HL-60/S4 treated with phorbol 12-myristate 13-acetate at 8.2 ng/mL for 4 days and 3 days (cell line): ENCODE measurements at regions not wholly inside any gene's neighbourhood (a gene's known extent, or its start where the extent isn't known, plus 50 kb on each side); places are given as distances from the start of the nearest gene placed in this dataset.

Experiments
- in situ Hi-C: fragments of 300-500 bp; cut with MboI; formaldehyde crosslinking; loops from 2 replicates; pipeline ENCODE4 v1.15.0; 2022; ENCODE audit warnings: low sequenced_read_pairs

DNA sequence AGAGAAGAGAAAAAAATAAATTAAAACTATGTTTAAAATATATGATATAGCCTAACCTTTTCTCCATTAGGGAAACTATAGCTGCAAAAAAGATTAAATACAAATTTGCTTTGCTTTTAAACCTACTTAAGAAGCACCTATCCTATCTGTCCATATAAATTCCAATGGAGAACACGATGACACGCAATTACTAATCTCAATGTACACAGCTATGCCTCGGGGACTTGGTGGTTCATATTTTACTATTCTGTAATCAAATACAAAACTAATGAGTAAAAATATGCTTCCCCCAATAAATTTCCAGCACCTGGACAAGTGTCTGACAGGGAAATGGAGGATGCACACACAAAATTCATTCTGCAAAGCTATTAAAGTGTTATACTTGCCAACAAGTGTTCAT lies 386.4 kb downstream of the LMO4 start:
- in situ Hi-C loops: no loop called here

DNA sequence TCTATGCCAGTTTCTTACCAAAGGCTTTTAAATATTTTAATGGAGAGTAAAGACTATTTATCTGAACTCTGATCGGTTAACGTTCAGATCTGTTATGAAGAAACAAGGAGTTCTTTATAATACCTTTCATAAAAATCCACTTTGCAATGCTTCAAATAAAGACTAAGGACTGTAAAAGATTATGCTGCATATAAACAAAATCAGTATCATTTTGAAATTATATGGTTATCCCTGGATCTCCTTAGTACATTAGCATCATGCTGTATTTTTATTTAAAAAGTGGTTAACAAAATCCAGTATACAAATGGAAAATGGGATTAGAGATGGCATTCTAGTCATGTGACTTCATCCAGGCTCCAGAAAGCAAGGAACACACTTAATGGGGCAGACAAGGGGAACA lies 386.8 kb downstream of the LMO4 start:
- in situ Hi-C loops: no loop called here

DNA sequence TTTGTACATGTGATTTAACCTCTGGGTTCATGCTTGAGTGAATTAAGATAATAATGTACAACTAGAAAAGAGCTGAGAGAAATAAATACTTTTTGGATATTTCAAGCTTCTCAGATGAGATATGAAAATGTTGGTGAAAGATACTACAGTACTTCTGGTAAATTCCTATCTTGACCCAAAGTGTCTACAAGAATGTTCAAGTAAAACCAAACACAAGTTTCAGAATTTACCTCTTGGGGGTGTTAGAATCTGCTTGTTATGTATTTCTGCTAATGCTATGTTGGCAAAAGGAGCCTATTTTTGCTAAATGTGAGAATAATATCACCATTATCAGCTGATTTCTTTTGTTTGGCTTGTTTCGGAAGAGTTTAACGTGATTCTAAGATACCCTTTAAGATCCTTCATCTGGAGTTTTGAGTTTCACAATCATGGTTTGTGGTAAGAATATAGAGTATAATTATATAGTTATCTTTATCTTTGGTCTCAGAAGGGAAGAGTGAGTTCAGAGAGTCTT lies 388.5 kb downstream of the LMO4 start:
- in situ Hi-C loops: no loop called here

DNA sequence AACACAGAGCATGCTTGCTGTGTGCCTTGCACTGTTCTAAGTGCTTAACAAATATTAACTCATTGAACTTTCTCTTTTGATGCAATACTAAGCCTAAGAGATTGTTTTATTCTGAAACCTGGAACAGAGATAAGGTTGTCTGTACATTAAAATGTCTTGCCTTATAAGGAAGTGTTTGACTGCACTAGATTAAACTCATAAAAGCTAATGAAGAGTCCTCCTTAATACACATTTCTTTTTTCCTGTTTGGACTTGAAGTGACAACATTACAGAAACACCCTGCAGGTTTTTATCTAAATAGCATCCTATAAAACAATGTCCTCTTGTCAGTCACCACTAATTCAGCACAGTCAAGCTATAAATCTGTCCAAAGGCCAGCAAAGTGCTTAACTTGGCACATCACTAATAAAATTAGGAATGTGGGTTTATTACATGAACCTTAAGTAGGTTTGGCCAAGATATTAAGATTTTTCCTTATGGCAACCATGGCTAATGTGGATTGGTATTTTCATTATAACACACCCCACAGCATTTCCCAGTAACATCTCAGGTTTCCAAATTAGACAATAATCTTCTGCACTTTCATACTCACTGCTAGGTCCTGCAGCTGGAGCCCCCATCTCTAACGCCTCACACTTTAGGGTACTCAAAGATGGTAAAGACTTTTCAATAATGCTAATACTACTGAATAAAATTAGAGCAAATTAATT lies 389.7 kb downstream of the LMO4 start:
- in situ Hi-C loops: no loop called here

DNA sequence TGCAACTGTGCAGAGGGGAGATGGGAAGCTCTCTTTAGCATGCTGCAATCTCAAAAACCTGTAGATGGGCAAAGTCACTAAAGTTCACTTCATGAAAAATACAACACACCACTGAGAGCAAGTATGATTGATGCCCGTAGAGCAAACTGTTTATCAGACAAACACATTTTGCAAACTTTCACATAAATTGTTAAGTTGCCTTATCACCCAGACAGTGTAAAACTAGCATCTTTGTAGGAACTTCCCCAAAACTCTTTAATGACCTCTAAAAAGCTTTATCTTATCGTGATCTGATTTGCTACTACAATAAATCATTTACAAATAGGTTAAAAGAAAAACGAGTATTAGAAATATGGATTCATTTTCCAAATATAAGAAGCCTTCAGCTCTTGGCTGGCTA lies 391.0 kb downstream of the LMO4 start:
- in situ Hi-C loops: no loop called here

DNA sequence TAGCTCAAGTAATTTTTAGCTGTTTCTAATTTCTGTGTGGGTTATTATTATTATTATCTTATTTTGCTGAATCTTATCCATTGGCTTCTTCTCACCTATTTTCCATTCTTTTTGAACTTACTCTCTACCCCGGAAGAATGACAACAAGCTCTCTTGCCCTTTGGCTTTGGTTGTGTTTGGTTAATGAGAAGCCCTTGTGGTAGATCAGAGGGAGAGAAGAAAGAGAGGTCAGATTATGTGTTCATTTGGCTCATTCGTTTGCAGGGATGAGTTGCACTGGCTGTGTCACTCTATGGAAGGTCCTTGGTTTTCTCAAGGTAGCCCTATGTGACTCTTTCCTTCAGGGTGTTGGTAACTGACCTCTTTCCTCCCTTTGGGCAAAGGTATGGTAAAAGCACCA lies 391.9 kb downstream of the LMO4 start:
- in situ Hi-C loops: no loop called here

DNA sequence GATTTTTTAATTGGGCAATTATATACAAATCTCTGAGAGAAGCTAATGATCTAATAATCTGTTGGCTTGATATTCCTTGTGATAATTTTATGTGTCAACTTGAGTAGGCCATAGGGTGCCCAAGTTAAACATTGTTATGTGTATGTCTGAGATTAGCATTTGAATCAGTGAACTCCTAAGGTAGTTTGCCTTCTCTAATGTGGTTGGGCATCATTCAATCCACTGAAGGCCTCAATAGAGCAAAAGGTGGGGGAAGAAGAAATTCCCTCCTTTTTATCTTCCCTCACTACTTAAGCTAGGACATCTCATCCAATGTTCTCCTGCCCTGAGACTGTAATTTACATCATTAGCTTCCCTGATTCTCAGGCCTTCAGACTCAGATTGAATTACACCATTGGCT lies 394.5 kb downstream of the LMO4 start:
- in situ Hi-C loops: no loop called here

DNA sequence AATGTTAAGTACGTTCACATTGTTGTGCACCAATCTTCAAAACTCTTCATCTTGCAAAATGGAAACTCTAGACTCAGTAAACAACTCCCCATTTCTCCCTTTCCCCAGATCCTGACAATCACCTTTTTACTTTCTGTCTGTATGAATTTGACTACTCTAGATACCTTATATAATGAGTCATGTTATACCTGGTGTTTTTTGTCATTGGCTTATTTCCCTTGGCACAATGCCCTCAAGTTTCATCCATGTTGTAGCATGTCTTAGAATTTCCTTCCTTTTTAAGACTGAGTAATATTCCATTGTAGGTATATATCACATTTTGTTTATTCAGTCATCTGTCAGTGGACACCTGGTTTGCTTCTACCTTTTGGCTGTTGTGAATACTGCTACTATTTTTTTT lies 399.5 kb downstream of the LMO4 start:
- in situ Hi-C loops: no loop called here

DNA sequence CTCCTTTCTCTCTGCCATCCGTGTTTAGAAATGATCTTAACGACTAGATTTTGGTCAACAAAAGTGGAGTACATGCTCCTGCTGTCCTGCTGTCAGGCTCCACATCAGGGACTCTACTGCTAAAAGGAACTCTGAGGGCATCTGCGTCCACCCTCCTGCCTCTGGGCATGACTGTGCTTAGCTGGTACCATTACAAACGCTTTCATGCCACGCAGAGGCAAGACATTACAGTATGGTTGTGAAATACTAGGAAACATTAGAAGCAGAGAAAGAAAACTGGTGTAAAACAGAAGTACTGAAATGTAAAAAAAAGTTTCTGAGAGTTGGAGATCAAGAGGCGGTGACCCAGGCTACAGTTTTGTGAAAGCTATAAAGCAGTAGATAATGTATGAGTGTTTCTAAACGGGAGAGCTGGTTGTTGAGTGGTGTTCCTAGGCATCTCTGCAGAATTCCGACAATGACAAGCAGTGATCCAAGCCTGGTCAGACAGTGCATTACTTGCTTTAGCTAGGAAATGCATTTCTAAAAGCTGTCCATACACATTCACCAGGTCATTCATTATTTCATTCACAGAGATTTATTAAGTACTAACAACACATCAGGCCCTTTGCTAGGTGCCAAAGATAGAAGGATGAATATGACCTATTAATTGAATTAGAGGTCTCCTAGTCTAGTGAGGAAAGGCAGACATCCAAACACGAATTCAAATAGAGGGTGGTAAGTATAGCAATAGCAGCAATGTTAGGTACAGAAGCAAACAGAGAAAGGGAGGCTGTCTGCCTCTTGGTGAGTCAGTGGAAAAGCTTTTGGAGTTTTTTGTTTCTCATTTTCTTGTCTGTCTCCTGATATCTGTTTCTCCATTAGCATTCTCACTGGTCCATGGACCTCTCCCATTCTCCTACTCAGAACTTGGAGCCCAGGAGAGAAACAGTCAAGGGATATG lies 401.9 kb downstream of the LMO4 start:
- in situ Hi-C loops: no loop called here

DNA sequence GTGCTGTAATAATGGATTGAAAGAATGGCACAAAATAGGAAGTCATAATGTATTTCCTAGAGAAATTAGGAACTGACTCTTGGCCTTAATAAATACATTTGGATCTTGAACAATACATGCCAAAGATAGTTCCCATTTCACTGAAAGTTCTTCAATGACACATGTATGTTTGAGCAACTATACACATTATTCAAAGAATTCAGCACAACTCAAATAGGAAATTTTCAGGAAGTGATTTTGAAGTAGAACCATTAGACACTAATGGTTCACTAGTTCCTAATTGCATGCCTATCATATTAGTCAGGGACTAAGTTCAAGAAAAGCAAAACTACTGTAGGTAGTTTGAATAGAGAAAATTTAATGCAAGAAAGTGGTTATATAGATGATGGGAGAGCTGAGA lies 404.7 kb downstream of the LMO4 start:
- in situ Hi-C loops: no loop called here

DNA sequence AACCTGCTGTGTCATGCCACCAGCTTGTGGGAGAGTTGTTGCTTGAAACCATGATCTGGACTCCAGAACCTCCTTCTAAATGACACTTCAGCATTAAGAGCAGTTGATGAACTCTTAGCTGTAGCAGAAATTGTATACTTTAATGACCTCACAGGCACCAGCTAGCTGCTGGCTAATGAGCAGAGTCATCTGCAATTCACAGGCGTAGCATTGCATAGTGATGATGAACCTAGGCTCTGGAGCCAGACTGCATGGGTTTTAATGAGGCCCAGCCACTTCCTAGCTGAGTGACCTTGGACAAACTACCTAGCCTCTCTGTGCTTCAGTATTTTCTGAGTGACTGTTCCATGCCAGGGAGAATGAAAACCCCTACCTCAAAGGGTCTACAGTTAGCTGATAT lies 407.1 kb downstream of the LMO4 start:
- in situ Hi-C loops: no loop called here

DNA sequence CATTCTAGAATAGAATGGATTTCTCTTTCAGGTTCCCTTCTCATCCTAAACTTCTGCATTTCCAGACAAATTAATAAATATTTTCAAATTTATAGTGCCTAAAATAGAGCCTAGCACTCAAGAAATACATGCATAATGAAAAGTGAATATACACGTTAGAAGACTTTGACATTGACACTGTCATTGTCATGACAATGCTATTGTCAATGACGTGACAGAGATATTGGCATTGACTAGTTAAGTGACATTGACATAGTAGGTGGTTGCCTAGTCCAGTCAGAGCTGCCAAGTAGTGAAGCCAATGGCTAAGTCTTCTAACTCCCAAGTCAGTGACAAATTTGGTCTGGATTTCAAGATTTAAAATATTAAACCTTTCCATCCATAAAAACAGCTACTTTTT lies 410.5 kb downstream of the LMO4 start:
- in situ Hi-C loops: no loop called here

DNA sequence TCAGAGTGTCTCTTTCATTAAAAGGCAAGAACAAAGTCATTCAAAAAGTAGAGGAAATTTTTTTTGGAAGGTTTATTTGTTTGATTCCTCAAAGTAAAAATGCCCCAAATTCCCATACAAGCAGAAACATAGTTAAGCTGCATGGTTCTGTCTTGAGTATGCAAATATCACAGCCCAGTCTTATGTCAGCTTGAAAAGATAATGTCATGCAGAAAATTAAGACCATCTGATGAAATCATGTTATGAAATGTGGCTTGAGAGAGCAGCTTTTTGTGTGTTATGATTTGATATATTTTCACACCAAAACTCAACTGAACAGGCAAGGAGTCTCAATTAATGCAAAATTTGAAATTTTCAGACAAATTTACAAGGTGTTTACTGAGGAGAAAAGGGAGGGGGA lies 411.0 kb downstream of the LMO4 start:
- in situ Hi-C loops: no loop called here

DNA sequence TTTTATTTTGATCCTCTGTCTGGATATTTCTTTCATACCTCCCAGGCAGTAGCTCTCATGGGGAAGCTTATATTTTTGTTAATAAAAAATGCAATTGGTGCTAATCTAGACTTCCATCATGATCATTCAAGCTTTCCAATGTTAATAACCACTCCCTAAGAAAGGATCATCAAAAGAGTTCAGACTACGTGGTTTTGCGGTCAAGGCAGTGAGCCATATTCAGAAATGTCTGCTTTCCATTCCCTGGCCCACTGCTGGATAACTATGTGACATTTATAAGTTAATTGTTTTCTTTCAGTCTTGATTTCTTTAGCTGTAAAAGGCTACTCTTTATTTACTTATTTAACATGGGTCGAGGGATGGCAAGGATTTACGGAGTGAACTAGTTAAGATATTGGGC lies 414.6 kb downstream of the LMO4 start:
- in situ Hi-C loops: no loop called here

DNA sequence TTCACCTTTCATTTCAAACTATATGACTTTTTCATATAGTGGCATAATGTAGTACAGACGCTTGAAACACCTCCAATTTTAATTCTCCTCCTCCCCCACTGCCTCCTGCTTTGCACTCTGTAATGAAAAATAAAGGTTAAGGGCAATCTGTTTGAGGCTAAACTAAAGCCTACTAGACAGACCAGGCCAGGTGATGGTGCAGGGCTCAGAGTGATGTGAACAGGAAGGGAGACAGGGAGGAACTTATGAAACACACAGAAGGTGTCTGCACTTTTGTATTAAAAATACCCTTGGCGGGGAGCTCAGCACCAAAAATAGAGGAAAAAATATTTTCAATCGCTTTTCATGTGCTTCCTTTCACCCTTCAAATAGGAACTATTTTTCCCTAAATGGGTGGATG lies 415.4 kb downstream of the LMO4 start:
- in situ Hi-C loops: no loop called here

DNA sequence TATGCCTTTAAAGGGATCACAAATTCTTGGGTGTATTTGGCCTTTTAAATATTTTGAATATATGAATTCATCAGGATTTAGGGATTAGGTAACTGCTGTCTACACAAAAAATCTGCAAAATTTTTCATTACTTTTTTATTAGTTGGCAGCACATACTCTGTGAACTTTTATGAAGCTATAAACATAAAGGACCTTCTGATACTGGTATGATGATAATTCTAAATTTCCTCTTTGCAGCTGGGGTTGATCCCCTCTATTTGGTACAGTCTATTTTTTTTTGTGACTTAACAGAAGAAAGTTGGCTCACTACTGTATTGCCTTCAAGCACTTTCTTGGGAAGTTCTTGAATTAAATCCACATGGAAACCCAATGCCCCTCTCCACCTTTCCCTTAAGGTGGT lies 416.1 kb downstream of the LMO4 start:
- in situ Hi-C loops: no loop called here

DNA sequence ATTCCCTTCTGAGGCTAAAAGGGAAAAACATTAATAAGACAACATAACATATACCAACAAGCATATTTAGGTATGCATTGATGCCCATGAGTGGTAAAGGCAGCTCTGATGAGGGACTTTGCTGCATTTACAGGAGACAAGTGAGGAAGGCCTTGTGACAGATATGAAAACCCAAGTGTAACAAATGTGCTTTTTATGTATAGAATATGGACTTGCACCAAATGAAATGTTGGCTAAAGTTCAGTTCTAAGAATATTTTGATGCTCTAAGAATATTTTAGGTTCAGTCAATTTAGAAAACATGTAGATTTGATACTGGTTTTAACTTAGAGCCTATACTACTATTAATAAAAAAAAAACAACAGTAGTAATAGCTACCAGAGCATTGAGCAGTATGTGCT lies 424.7 kb downstream of the LMO4 start:
- in situ Hi-C loops: no loop called here

DNA sequence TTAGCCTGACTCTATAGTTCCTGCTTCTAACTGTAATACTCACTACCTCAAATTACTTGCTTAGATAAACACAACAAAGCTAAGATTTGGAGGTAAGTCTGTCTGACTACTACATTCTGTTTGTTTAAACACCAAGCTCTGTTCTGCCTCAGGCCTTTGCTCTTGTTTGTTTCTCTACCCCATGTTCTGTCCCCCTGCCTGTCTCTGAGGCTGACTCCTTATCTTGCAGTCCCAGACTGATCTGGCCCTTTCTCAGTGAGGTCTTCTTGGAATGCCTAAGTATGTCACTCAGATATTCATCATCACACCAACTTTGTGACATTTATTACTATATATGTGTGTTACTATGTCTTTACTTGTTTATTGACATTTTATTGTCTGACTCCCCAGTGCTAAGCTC lies 425.5 kb downstream of the LMO4 start:
- in situ Hi-C loops: no loop called here

DNA sequence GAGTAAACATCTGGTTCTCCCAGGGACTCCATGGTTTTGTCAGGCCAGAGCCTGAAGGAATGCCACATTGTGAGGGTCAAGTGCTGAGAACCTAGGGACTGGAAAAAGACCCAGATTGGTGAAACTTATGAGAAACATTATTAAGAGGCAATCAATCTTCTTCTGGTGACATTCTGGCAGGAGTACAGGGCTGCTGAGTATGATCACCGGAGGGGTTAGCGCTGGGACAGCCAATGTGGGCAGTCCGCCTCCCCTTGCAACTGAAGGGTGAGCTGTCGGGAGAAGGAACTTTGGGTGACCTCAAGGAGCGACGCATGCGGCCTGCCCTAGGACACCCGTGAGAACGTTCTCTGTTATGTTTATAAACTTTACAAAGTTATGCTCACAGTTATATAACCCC lies 429.0 kb downstream of the LMO4 start:
- in situ Hi-C loops: no loop called here

DNA sequence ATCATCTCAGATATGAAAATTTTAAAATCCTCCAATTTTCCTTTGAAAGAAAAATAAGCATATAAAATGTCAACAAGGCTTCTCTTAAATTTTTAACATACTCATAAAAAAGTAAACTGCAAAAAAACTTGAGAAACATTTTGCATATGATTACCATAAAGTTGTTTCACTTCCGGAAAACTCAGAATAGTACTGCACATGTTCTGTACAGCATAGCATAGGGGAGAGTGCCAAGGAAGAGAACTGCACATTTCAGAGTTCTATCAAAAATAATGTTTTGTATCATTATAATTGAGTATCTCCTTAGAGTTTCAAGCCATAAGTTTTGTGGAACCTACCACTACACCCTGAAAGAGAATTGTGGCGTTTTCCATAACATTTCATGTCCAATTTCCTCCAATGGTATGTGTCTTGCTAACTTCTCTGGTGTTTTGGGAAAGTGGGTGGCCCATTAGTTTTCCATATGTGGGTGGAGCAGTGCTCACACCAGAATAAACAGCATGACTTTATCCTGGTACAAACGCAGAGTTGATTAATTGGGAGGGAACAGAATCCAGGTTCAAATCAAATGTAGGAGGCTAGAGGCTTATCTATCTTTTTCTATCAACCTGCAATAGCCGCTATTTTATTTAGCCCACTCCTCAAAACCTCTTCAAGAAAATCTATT lies 430.9 kb downstream of the LMO4 start:
- in situ Hi-C loops: no loop called here

DNA sequence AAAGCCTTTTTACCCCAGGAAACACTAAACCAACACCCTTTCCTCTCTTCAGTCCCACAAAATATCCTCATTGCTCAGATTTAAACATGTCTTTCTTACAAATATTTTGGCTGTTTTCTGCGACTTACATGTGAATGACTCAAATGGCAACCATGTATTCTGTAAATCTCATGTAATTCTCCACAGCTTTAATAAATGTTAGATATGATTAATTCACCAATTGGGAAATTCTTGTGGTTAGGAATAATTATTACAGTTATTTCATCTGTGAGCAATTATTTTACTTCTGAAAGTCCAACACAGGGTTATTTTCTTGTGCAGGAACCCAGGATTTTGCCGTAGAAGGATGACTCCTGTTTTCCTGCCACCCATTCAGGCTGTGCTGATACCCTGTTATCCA lies 431.5 kb downstream of the LMO4 start:
- in situ Hi-C loops: no loop called here

DNA sequence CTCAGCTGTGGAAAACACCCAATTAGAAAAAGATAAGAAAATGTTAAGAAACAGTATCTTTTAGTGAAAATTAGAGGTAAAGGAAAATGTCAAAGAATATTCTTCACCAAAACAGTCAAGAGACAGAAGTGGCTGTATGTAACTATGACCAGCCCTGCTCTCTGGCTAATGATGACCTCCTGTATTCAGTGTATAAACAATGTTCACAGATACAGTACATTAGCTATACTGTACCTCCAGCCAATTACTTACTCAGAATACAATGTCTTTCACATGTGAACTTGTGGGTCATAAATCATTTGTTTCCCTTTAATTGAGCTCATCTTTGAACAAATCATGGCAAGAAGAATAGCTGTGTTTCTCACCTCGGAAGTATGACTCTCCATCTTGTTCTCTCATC lies 432.0 kb downstream of the LMO4 start:
- in situ Hi-C loops: no loop called here
